BLaER1 treated with 17β-estradiol and CSF1 and Interleukin-3, amounts not matched to agents 10 nM and 100 nM (cell line): ENCODE measurements at regions not wholly inside any gene's neighbourhood (a gene's known extent, or its start where the extent isn't known, plus 50 kb on each side); places are given as distances from the start of the nearest gene placed in this dataset.

Experiments used
- H3K27ac ChIP-seq, 11 experiments: shearing (Covaris generic); formaldehyde crosslinking; 2 replicates each; pipeline ENCODE4 v1.8.1; 2022
- H3K27me3 ChIP-seq, 11 experiments: shearing (Covaris generic); formaldehyde crosslinking; 2 replicates each; pipeline ENCODE4 v1.8.1; 2022
- H3K36me3 ChIP-seq, 11 experiments: shearing (Covaris generic); formaldehyde crosslinking; 2 replicates each; pipeline ENCODE4 v1.8.1; 2022
- H3K4me1 ChIP-seq, 10 experiments: shearing (Covaris generic); formaldehyde crosslinking; 2 replicates each; pipeline ENCODE4 v1.8.1; 2022
- H3K4me2 ChIP-seq, 11 experiments: shearing (Covaris generic); formaldehyde crosslinking; 2 replicates each; pipeline ENCODE4 v1.8.1; 2022
- H3K4me3 ChIP-seq, 10 experiments: shearing (Covaris generic); formaldehyde crosslinking; 2 replicates each; pipeline ENCODE4 v1.8.1; 2022
- H3K9ac ChIP-seq, 11 experiments: shearing (Covaris generic); formaldehyde crosslinking; 2 replicates each; pipeline ENCODE4 v1.8.1; 2022
- H3K9me3 ChIP-seq, 11 experiments: shearing (Covaris generic); formaldehyde crosslinking; replicated peaks in 1 of 11; 2 replicates each; pipeline ENCODE4 v1.8.1; 2022
- H4K20me1 ChIP-seq, 11 experiments: shearing (Covaris generic); formaldehyde crosslinking; 2 replicates each; pipeline ENCODE4 v1.8.1; 2022
- Cebpa-rat ChIP-seq, 11 experiments: shearing (Covaris generic); IDR thresholded peaks; 2 replicates each; pipeline ENCODE4 v1.8.1; 2022

DNA sequence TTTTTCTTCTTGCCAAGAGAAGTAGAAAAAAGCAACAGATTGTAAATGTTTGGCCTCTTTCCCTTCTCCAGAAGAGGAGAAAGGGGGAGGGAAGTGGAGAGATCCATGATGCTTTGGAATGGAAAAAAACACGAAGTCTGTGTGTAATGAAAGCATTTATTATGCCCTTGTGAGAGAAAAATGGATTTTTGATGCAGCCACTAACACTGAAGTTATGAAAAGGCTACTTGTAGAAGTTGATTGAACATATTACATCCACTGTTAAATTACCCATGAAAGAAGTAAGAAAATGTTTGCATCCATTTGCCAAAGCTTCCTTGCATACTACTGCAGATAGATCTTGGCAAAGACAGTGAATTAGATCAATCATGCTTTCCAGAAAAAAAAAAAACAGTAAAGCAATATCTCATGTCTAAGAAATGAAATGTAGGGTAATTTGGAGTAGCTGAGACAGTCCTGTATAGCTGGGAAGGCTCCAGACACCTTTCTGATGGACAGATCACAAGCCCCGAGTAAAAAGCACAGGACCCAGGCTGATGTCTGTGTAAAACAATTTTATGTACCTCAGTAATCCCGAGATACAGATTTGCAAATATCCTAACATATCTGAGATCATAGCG is 295.5 kb downstream of the PLOD2 start:
- H3K36me3 ChIP-seq = no peaks in the 10 kb centered on the region
- H3K9me3 ChIP-seq = no peaks in the 10 kb centered on the region
- no peak overlapping the region for H3K4me2 ChIP-seq
- H3K27me3 ChIP-seq = no peaks in the 10 kb centered on the region
- no peaks in the 10 kb centered on the region for H4K20me1 ChIP-seq
- TF ChIP-seq Cebpa-rat (IDR thresholded peaks at IDR 0.05) = no peak
- H3K9ac ChIP-seq = no peak overlapping the region
- H3K4me1 ChIP-seq = no peaks in the 10 kb centered on the region
- H3K4me3 ChIP-seq = no peak overlapping the region
- no peak overlapping the region for H3K27ac ChIP-seq

DNA sequence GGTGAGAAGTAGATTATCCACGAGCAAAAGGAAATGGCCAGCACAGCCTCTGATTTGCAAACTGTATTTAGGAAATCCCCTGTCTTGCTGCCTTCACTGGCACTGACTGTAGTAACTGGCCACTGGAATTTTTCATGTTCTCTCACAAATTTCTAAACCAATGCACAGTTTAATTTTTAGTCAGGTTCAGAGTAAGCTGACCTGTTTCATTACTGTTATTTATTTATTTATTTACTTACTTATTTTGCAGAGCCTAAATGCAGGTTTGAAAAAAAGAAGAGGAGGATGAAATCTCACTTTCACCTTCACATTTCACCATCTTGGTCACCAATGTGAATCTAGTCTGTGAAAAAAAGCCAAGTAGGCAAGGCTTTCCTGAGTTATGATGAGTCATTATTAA is 291.0 kb downstream of the PLOD2 start:
- no peak overlapping the region for H3K4me3 ChIP-seq
- H3K27ac ChIP-seq = no peak overlapping the region
- no peak overlapping the region for H3K9ac ChIP-seq
- H3K4me1 ChIP-seq = no peaks in the 10 kb centered on the region
- no peaks in the 10 kb centered on the region for H3K36me3 ChIP-seq
- no peak for TF ChIP-seq Cebpa-rat (IDR thresholded peaks at IDR 0.05)
- H3K27me3 ChIP-seq = no peaks in the 10 kb centered on the region
- 0 out of 22 replicates have a peak, but pooled peaks cover 0 to under 1% (median 0%) of the 10 kb centered on the region in 11 experiments for H3K9me3 ChIP-seq
- H4K20me1 ChIP-seq = no peaks in the 10 kb centered on the region
- no peak overlapping the region for H3K4me2 ChIP-seq

DNA sequence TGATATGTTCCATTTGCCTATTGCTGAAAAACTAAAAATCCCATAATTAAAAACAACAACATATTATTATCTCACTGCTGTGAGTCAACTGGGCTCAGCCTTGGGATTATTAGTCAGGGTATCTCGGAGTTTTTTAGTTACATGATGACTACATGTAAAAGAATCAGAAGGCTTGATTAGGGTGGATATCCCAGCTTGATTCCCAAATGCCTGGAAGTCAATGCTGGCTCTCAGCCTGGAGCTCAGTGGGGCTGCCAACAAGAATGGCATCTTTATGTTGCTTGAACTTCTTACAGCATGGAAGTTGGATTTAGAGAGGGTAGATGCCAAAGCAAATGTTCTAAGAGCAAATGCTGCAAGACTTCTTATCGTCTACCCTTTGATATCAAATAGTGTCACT is 278.5 kb downstream of the PLOD2 start:
- H4K20me1 ChIP-seq = no peaks in the 10 kb centered on the region
- H3K9me3 ChIP-seq = no peaks in the 10 kb centered on the region
- H3K27ac ChIP-seq = no peak overlapping the region
- no peak overlapping the region for H3K4me2 ChIP-seq
- H3K9ac ChIP-seq = no peak overlapping the region
- no peaks in the 10 kb centered on the region for H3K27me3 ChIP-seq
- no peaks in the 10 kb centered on the region for H3K36me3 ChIP-seq
- TF ChIP-seq Cebpa-rat (IDR thresholded peaks at IDR 0.05) = no peak
- H3K4me1 ChIP-seq = no peaks in the 10 kb centered on the region
- no peak overlapping the region for H3K4me3 ChIP-seq

DNA sequence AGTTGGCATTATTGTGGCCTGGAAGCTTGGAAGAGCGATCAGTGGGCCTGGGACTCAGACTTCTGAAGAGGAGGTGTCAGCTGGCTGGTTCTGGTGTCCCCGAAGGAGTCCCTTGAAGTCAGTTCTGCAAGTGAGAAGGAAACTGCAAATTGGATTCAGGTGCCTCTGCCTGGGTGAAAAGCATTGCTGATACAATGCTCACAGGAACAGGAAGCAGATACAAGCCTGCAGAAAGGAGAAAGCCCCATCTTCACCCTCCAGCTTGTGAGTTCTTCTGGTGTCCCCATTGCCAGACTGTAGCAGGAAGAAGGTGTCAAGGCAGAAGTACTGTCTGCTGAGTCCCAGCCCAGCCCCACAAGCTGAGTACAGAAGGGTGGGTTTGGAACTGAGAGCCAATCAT is 271.3 kb downstream of the PLOD2 start:
- H3K27me3 ChIP-seq = no peaks in the 10 kb centered on the region
- H3K9me3 ChIP-seq = no peaks in the 10 kb centered on the region
- H3K4me1 ChIP-seq = no peaks in the 10 kb centered on the region
- H3K27ac ChIP-seq = no peak overlapping the region
- no peaks in the 10 kb centered on the region for H4K20me1 ChIP-seq
- H3K9ac ChIP-seq = no peak overlapping the region
- H3K4me3 ChIP-seq = no peak overlapping the region
- no peak overlapping the region for H3K4me2 ChIP-seq
- no peaks in the 10 kb centered on the region for H3K36me3 ChIP-seq
- no peak for TF ChIP-seq Cebpa-rat (IDR thresholded peaks at IDR 0.05)

DNA sequence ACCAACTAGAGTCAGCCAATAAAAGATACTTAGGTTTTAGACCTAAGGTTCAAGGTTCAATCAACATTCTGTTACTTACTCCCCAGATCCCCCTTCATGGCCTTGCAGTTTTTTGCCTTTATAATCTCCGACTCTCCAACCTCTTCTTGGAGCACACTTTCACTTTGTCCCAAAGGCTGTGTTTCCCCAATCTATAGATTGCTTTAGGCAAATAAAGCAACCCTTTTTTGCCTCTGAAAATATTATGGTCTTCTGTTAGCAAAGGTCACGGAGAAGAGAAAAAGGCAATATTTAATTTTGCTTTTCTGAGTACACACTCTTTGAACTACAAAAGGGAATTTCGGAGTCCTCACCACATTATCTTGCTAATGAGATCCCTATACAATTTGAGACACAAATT is 268.1 kb downstream of the PLOD2 start:
- Histone ChIP-seq H3K36me3 (no peaks in the 10 kb centered on the region), H3K4me1 (no peaks in the 10 kb centered on the region), H4K20me1 (no peaks in the 10 kb centered on the region), H3K4me3 (no peak overlapping the region), H3K9me3 (no peaks in the 10 kb centered on the region), H3K4me2 (no peak overlapping the region), H3K9ac (no peak overlapping the region), H3K27me3 (no peaks in the 10 kb centered on the region), H3K27ac (no peak overlapping the region)
- no peak for TF ChIP-seq Cebpa-rat (IDR thresholded peaks at IDR 0.05)

DNA sequence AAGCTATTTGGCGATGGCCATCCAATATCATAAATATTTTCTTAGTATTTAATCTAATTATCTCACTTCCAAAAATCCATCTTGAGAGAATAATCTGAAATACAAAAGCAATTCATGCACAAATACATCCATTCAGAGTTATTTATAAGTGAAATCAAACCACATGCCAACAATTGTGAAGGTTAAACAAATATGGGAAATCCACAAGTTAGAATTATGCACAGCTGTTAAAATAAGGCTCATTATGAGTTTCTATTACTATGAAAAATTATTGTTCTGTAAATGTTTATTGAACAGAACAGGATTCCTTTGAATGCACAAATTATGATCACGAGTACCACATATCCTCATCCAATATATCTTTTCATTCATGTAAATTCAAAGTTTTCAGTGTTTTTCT is 267.7 kb downstream of the PLOD2 start:
- Histone ChIP-seq H4K20me1 (no peaks in the 10 kb centered on the region), H3K9me3 (no peaks in the 10 kb centered on the region), H3K9ac (no peak overlapping the region), H3K27me3 (no peaks in the 10 kb centered on the region), H3K4me3 (no peak overlapping the region), H3K4me1 (no peaks in the 10 kb centered on the region), H3K4me2 (no peak overlapping the region), H3K36me3 (no peaks in the 10 kb centered on the region), H3K27ac (no peak overlapping the region)
- no peak for TF ChIP-seq Cebpa-rat (IDR thresholded peaks at IDR 0.05)

DNA sequence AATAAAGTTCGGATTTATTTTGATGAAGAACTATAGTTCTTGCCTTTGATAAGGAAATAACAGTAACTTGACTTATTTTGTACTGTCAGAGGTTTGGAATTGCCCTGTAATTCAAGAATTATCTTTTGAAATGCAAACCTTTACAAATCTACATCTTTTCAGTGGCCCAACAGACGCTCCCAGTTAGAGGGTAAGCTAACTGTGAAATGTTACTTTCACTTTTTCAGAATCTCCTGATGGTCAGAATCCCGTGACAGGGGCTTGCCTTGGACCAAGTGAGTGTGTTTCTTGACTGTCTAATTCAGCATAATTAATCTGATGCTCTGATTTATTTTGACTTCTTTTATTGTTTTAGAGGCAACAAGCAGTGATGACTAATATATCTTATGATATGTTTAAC is 262.5 kb downstream of the PLOD2 start:
- H3K9ac ChIP-seq = no peak overlapping the region
- no peak overlapping the region for H3K4me2 ChIP-seq
- H3K27ac ChIP-seq = no peak overlapping the region
- H3K9me3 ChIP-seq = no peaks in the 10 kb centered on the region
- no peaks in the 10 kb centered on the region for H3K27me3 ChIP-seq
- no peak overlapping the region for H3K4me3 ChIP-seq
- H4K20me1 ChIP-seq = no peaks in the 10 kb centered on the region
- peaks cover 0 to 6% (median 0%) of the 10 kb centered on the region in 10 experiments; a peak in 1 of 20 replicates for H3K4me1 ChIP-seq
- H3K36me3 ChIP-seq = no peaks in the 10 kb centered on the region
- no peak for TF ChIP-seq Cebpa-rat (IDR thresholded peaks at IDR 0.05)

DNA sequence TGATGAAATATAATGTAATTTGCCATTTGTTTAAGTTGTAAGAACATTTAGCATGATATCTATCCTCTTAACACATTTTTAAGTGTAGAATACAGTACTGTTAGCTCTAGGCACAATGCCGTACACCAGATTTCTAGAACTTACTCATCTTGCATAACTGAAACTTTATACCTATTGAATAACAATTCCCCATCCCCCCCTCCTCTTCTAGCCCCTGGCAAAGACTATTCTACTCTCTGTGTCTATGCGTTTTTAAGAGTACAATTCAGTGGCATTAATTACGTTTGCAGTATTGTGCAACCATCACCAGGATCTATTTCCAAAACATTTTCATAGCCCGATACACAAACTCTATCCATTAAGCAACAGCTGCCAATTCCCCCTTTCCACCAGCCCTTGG is 261.7 kb downstream of the PLOD2 start:
- Histone ChIP-seq H3K4me2 (no peak overlapping the region), H3K4me3 (no peak overlapping the region), H3K9me3 (no peaks in the 10 kb centered on the region), H3K9ac (no peak overlapping the region), H4K20me1 (no peaks in the 10 kb centered on the region), H3K36me3 (no peaks in the 10 kb centered on the region), H3K27me3 (no peaks in the 10 kb centered on the region), H3K27ac (no peak overlapping the region), H3K4me1 (peaks cover 0 to 6% (median 0%) of the 10 kb centered on the region in 10 experiments; a peak in 1 of 20 replicates)
- TF ChIP-seq Cebpa-rat (IDR thresholded peaks at IDR 0.05) = no peak

DNA sequence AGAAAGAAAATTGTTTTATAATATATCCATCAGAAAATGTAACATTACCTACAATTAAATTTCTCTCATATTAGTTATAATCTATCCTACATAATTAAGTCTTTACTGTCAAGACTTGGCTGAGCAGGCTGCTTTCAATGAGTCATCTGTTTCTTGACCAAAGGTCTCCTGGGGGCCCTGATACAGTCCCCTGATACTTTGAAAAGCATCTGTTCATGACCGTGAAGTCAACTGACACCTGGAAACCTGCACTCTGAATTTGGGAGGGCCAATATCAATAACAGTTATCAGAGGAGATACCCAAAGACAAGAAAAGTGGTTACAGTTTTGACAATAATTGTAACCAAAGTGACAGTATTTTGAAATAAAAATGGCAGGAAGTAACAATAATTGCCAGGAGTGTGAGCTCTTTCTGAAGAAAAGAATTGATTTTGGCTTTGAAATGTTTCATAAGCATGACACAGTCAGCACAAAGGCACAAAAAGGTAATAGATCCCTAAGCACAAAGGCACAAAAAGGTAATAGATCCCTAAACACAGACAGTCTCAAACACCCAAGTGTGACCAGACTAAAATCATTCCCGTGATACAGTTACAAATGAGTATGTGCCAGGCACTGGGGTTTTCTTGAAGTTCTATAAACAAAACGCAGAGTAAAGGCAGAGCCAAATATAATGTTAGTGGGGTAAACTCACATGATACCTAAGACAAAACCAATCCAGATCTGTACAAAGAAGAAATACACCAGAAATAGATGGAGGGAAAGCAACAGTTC is 260.7 kb downstream of the PLOD2 start:
- H3K9ac ChIP-seq = no peak overlapping the region
- H3K4me1 ChIP-seq = peaks cover 0 to 6% (median 0%) of the 10 kb centered on the region in 10 experiments; a peak in 1 of 20 replicates
- TF ChIP-seq Cebpa-rat (IDR thresholded peaks at IDR 0.05) = no peak
- no peaks in the 10 kb centered on the region for H3K9me3 ChIP-seq
- no peak overlapping the region for H3K4me3 ChIP-seq
- peak overlapping the region in 1 of 11 experiments; percentile 2; a peak in 2 of 22 replicates for H3K4me2 ChIP-seq
- no peaks in the 10 kb centered on the region for H3K36me3 ChIP-seq
- H4K20me1 ChIP-seq = no peaks in the 10 kb centered on the region
- H3K27ac ChIP-seq = no peak overlapping the region
- no peaks in the 10 kb centered on the region for H3K27me3 ChIP-seq

DNA sequence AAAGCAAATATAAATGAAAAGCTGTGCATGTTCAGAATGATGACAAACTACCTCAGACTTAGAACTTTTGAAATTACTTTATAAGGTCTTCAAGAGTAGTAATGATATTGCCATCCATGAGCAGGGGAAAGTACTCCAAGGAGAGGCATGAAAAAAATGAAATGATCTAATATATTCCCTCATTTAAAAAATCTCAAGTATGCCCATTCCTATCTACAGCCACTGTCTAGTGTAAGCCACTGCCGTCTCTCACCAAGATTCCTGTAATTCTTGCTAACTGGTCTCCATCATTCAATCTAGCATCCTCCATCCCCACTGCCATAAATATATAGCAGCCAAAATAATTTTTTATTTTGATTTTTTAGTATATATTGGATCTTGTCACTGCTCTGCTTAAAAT is 258.8 kb downstream of the PLOD2 start:
- no peaks in the 10 kb centered on the region for H3K9me3 ChIP-seq
- H3K36me3 ChIP-seq = no peaks in the 10 kb centered on the region
- H3K27me3 ChIP-seq = no peaks in the 10 kb centered on the region
- H3K4me2 ChIP-seq = no peak overlapping the region
- H3K9ac ChIP-seq = no peak overlapping the region
- no peak overlapping the region for H3K27ac ChIP-seq
- TF ChIP-seq Cebpa-rat (IDR thresholded peaks at IDR 0.05) = no peak
- H3K4me3 ChIP-seq = no peak overlapping the region
- H3K4me1 ChIP-seq = peaks cover 0 to 6% (median 0%) of the 10 kb centered on the region in 10 experiments; a peak in 1 of 20 replicates
- H4K20me1 ChIP-seq = no peaks in the 10 kb centered on the region
